CD1c-positive myeloid dendritic cell (primary cell): ENCODE measurements at regions not wholly inside any gene's neighbourhood (a gene's known extent, or its start where the extent isn't known, plus 50 kb on each side); places are given as distances from the start of the nearest gene placed in this dataset.
A peak's percentile ranks its signal among the peaks of the same experiment; 100 is the strongest.

ENCODE experiments used
- DNase-seq: peaks from one replicate; pipeline ENCODE4 v3.0.0-alpha.2; 2016; ENCODE audit errors: extremely low spot score

DNA sequence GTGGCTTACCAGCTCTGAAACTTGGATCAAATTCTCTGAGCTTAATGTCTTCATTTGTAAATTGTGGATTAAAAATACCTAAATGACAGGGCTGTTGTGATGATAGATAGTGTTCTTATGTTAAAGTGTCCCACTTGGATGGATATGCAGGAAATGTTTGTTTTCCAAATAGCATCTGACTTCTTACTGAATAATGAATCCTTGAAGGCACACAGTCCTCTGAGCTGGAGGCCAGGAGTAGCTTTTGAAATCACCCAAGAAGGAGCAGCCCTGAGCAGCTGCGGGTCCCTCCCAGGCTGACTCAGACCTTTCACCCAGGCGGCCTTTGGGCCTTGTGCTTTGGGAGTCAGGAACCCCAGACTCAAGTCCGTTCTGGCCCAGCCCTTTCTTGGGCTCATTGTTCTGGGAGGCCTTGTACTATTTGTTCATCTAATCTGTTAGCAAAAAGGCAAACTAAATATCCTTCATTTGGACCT, 173.0 kb upstream of the GATA6 start:
- DNase-seq = no peak

DNA sequence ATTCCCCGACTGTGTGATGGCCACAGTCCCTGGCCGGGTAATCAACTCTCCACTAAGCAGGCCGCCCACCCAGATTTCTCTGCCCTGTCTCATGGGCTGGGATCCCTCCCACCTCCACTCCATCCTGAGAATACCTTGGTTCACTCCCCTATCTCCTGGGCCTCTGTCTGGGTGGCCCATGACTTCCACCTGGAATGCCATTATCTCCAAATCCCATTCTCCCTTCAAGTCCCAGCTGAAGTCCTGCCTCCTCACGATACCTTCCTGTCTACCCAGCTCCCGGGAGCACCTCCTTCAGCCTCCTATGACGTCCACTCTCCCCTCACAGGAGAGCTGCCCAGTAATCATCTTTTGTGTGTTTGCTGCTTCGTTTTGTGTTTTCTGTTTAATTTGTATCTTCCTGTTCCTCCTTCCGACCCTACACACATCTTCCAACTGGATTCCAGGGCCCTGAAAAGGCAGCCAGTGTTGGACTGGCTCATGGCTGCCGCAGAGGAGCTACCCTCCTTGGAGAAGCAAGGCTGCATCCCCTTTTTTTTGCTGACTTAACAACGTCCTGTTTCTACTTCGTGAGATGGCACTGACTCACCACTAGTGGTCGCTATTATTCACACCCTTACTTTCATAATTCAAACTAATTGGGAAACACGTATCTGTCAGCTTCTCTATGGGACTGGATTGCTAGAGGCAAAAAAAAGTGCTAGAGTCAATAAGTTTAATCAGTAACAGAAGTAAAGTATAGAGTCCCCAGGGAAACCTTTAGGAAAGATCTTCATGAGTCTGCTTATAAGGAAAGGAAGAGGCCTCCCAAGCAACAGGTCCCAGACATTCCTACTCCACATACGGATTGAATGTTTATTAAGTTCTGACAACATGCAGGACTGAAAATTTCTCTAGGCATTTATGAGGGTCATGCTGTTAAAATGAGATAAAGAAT, 171.9 kb upstream of the GATA6 start:
- peak; percentile 65 for DNase-seq

DNA sequence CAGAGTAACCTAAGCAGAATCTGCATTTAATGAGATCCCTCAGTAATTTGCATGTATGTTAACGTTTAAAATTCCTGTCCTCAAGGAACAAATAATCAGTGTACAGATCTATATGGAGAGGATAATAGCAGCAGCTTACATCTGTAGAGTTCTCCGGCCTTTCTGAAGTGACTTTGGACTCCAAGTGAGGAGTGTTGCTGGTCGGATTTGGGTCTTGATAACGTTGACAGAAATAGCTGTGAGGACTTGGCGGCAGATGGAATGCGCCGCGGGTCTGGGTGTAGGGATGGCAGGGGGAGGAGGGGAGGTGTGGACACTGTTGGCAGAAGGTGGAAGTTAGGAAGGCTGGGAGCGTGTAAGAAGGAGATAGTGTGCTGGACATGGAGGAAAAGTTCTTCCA, 170.9 kb upstream of the GATA6 start:
- DNase-seq = no peak

GRCh38 chr18:22001912-22002487, 167.4 kb upstream of the GATA6 start:
- no peak for DNase-seq

DNA sequence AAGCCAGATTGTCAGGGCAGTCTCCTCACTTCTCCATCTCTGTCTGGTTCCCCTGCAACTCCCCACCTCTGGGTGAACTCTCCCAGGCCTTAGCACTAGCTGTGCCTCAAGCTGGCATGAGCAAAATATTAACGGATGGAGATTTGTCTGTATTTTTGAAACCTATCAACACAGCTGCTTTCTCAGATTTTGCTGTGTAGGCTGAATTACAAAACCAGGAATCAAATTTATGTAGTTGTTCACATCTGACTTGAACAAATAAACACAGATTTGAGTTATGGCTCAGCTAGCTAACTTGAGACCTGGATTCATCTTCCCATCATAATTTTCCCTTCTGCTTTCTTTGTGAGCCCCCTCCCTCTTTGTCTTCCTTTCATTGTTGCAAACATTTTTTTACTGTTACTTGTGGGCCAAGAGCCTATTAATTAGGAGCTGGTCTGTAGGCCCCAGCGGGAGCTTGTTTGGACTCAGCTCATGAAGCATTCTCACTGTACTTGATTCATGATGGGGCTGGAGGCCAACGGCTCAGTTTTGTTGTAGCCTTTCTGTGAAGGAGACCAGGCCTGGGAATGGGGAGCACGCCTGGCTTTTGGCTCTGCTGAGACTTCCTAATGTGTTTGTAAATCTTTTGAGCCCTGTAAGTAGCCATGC, 164.1 kb upstream of the GATA6 start:
- DNase-seq = no peak

DNA sequence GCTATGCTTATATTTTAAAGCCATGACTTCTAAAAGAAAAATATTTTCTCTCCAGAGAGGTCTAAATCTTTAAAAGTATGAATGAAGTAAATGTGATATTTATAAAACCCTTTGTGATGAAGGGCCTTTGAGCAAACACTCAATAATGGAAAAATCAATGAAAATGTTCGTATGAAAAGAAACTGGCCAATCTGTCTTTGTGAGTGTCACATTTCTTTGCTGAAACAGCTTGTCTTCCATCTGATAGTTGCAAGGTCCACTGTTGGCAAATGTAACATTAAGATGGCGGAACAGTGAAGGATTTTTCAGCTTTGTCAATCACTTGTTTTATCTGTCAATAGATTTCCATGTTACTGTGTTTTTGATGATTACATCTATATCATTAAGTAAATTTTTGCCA, 162.9 kb upstream of the GATA6 start:
- no peak for DNase-seq

DNA sequence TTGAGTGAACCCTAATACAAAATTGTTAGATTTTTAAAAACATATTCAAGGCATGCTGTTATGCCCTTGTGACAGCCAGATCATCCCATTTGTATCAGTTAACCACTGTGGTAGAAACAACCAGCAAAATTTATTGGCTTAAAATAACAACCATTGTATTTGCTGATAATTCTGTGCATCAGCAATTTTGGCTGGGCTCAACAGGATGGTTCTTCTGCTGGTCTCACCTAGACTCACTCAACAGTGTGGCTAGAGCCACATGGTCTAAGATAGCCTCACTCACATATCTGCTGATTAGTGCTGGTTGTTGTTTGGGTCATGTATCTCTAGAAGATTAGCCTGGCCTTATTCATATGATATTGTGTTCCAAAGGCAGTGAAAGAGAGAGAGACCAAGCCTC, 160.1 kb upstream of the GATA6 start:
- no peak for DNase-seq

- no peak for DNase-seq
Measured at GRCh38 chr18:22013993-22014392, 155.4 kb upstream of the GATA6 start.

- DNase-seq = no peak
Measured at GRCh38 chr18:22015156-22015555, 154.2 kb upstream of the GATA6 start.

DNA sequence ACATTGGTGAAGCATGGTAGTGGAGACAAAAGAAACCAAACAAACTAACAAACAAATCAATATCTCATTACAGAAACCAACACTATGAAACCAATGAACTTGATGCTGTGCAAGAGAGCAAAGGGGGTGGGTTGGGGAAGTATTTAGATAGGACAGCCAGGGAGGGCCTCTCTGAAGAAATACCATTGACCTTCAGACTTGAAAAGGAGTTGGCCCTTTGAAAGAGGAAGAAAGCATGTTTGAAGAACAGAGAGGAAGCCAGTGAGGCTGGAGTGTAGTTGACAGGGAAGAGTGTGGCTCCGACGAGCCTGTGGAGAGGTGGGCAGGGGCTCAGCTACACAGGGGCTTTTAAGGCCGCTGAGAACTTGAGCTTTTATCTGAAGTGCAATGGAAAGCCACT, 151.0 kb upstream of the GATA6 start:
- no peak for DNase-seq

DNA sequence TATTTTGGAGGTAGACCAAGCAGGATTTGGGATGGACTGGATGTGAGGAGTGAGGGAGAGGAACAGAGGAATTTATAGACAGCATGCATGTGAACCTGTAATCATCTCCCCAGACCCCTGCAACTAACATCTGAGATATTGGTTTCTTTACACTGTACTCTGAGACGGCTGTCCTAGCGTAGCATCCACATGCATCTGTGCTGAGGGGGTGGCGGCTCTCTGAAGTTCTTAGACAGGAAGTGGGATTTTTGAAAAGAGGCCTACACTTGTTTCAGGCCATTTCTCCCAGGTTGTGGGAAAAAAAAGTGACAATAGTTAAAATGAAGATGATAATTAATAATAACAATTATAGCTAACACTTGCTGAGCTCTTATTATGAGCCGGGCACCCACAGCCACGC, 150.2 kb upstream of the GATA6 start:
- DNase-seq = no peak

GRCh38 chr18:22020127-22020866, 149.1 kb upstream of the GATA6 start:
- DNase-seq = no peak

- DNase-seq = no peak
Measured at GRCh38 chr18:22020867-22021370, 148.5 kb upstream of the GATA6 start.

DNA sequence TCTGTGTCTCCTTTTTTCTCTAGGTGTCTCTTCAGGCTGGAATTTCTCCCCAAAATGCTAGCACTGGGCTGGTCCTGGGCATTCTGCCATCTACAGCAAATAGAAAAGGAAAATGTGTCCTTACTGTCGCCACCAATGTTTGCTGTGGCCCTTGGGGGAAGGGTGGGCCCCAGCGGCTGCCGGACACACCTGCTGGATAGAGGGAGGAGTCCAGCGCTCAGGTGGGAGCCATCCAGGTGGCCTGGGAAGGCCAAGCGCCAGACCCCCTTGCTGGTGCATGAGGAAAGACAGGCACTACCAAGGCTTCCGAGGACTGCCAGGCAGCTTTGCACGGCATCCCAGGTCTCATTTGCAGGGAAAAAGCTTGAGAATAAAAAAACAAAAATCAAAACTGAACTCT, 147.7 kb upstream of the GATA6 start:
- DNase-seq = no peak

DNA sequence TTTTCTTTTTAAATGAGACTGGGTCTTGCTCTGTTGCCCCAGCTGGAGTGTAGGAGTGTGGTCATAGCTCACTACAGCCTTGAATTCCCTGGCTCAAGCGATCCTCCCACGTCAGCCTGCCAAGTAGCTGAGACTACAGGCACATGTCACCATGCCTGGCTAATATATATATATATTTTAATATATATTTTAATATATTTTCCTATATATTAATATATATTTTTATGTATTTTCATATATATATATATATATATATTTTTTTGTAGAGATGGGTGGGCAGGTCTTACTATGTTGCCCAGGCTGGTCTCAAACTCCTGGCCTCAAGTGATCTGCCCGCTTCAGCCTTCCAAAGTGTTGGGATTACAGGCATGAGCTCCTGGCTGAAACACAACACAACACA, 144.5 kb upstream of the GATA6 start:
- no peak for DNase-seq

- no peak for DNase-seq
Measured at GRCh38 chr18:22026362-22026761, 143.0 kb upstream of the GATA6 start.

GRCh38 chr18:22026889-22027288, 142.5 kb upstream of the GATA6 start:
- DNase-seq = no peak

DNA sequence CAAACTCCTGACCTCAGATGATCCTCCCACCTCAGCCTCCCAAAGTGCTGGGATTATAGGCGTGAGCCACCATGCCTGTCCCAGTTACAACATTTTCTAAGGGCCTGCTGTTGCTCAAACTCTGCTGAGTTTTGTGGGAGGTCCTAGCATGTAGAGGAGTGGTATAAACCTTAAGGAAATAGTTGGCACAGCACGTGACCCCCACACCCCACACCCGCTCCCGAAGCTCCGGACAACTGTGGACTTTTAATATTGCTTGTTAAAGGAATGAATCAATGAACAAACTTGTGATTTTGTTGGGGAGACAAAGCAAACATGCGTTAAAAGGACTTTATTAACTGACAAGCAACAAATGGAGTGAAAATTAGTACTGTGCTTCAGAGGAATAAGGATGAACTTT, 137.8 kb upstream of the GATA6 start:
- DNase-seq = no peak

GRCh38 chr18:22032392-22032961, 136.9 kb upstream of the GATA6 start:
- DNase-seq = no peak

DNA sequence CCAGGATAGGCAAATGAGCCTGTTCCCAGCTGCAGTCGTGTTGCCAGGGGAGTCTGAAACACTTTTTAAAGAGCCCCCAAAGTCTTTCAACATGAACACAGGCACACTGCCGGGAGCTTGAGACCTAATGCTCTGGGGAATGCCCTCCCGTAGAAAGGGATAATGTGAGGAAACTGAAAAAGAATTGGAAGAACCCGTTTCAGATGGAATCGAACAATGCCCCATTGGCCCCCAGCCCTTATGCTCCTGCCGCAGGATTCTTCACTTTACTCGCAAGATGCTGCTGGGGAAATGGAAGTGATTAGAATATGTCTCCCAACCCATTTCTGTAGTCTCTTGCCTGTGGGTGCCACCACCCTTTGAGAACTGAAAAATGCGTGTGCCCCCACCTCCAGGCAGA, 136.3 kb upstream of the GATA6 start:
- DNase-seq = no peak

DNA sequence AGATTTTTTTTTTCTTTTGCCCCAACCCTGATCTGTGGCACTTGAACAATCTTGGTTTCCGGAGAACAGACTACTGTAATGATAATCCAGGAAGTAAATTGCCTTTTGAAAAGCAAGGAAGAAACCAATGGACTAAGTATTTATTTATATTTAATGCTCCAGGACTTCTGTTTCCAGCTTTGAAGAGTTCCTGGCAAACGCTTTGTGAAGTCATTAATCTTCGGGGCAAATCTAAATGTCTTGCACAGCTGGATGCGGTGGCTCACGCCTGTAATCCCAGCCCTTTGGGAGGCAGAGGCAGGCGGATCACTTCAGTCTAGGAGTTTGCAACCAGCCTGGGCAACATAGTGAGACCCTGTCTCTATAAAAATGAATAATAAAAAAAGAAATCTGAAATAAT, 135.1 kb upstream of the GATA6 start:
- DNase-seq = no peak

DNA sequence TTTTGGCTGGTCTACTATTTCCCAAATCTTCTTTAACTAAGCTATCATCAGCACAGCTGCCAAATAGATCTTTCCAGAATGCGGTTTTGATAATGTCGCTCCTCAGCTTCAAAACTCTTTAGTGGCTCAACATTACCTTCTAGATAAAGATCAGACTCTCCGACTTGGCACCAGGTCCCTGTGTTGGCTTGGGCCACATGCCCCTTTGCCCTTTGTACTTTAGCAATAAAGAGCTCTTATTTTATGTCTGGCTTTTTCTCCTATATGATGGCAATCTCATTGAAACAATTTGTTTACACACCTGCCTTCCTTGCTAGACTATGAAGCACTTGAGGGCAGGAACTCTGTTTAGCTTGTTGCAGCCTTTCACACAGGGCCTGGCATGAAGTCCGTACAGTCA, 128.9 kb upstream of the GATA6 start:
- no peak for DNase-seq
